ENCODE measurements at regions not wholly inside any gene's neighbourhood (a gene's known extent, or its start where the extent isn't known, plus 50 kb on each side); places are given as distances from the start of the nearest gene placed in this dataset.

- no peak overlapping the region for H3K4me3 Mint-ChIP-seq
- TF ChIP-seq ETS1 (IDR thresholded peaks at IDR 0.05) (no peak), ZNF331 (CRISPR knock-in tag; IDR thresholded peaks at IDR 0.05; ENCODE audit: low read depth) (no peak), NANOG (IDR thresholded peaks at IDR 0.05; ENCODE audit: borderline replicate concordance) (no peak), STAT1 (IDR thresholded peaks at IDR 0.05; ENCODE audit: unreplicated experiment) (no peak), REST (IDR thresholded peaks at IDR 0.05; ENCODE audit: unreplicated experiment) (no peak), ZNF462 (CRISPR knock-in tag; IDR thresholded peaks at IDR 0.05) (no peak), POLR2AphosphoS5 (IDR thresholded peaks at IDR 0.05; ENCODE audit: low read depth) (no peak), JUNB (IDR thresholded peaks at IDR 0.05; ENCODE audit: unreplicated experiment) (no peak), EZH2phosphoT487 (IDR thresholded peaks at IDR 0.05; ENCODE audit: unreplicated experiment) (no peak), CTCF (conservative IDR thresholded peaks at IDR 0.05; ENCODE audit: low read depth in 2 of 2) (no peak), EZH2 (IDR thresholded peaks at IDR 0.05; ENCODE audit: low read depth, unreplicated experiment) (no peak), ZNF114 (CRISPR knock-in tag; IDR thresholded peaks at IDR 0.05) (no peak), CREB1 (CRISPR knock-in tag; IDR thresholded peaks at IDR 0.05; ENCODE audit: low read depth) (no peak)
- Histone ChIP-seq H3K4me1 (ENCODE audit: insufficient read depth) (no peaks in the 10 kb centered on the region), H3F3A (replicated peaks; ENCODE audit: low read depth) (no peaks in the 10 kb centered on the region), H3K27ac (ENCODE audit: low read depth) (no peak overlapping the region), H4K20me1 (replicated peaks; ENCODE audit: insufficient read depth) (no peaks in the 10 kb centered on the region), H2AFZ (no peak overlapping the region), H3K79me2 (replicated peaks; ENCODE audit: insufficient read depth) (no peaks in the 10 kb centered on the region), H3K4me3 (no peak overlapping the region), H3K4me2 (no peak overlapping the region), H3K27me3 (ENCODE audit: insufficient read depth) (no peaks in the 10 kb centered on the region), H3K36me3 (ENCODE audit: insufficient read depth) (no peaks in the 10 kb centered on the region), H3K9me2 (ENCODE audit: insufficient read depth) (no peaks in the 10 kb centered on the region)
- no peaks in the 10 kb centered on the region; the same call in 2 of the 3 replicates for H3K4me1 Mint-ChIP-seq
- H3K9me3 Mint-ChIP-seq = peaks cover 5% of the 10 kb centered on the region; the same call in 1 of the 3 replicates
- H3K27ac Mint-ChIP-seq = no peak overlapping the region
- peaks cover under 1% of the 10 kb centered on the region; the same call in 1 of the 3 replicates for H3K36me3 Mint-ChIP-seq (ENCODE audit: low read depth)
- DNase-seq (ENCODE audit: low spot score) (no peak), ATAC-seq (no peak)
- peaks cover 6% of the 10 kb centered on the region for H3K27me3 Mint-ChIP-seq (ENCODE audit: insufficient read depth, low read depth, poor library complexity)
These were observed 614.9 kb upstream of the CADM1 start for GRCh38 chr11:116119158-116119557.
